Sigmoid colon (tissue), 6 donors: ENCODE measurements at regions not wholly inside any gene's neighbourhood (a gene's known extent, or its start where the extent isn't known, plus 50 kb on each side); places are given as distances from the start of the nearest gene placed in this dataset.

ENCODE experiments used
- DNase-seq: peaks from one replicate; pipeline ENCODE4 v3.0.0-alpha.2; 2019
- H3K27ac ChIP-seq, 4 donors: fragments of 200-600 bp; sonication (generic); one replicate each; pipeline ENCODE4 v1.5.1; 2016 to 2019; ENCODE audit warnings: mild to moderate bottlenecking in 1 of 4
- H3K27me3 ChIP-seq, 3 donors: fragments of 200-600 bp; sonication (generic); one replicate each; pipeline ENCODE4 v1.5.1; 2019; ENCODE audit warnings: mild to moderate bottlenecking in 1 of 3
- H3K36me3 ChIP-seq, 4 donors: fragments of 200-600 bp; sonication (generic); one replicate each; pipeline ENCODE4 v1.5.1; 2016 to 2019
- H3K4me1 ChIP-seq, 4 donors: fragments of 200-600 bp; sonication (generic); one replicate each; pipeline ENCODE4 v1.5.1; 2017 to 2019
- H3K4me3 ChIP-seq, 4 donors: fragments of 200-600 bp; sonication (generic); one replicate each; pipeline ENCODE4 v1.5.1; 2017 to 2019; ENCODE audit warnings: mild to moderate bottlenecking in 2 of 4, moderate library complexity in 1 of 4
- H3K9me3 ChIP-seq, 4 donors: fragments of 200-600 bp in 3 of 4; sonication (generic) in 3 of 4; one replicate each; pipeline versions ENCODE4 v1.5.1 to v1.6.1; 2013 to 2019
- CTCF ChIP-seq, 4 experiments: fragments of 450-650 bp in 3 of 4; fragments of 200-600 bp in 1 of 4; IDR thresholded peaks; one replicate each; pipeline ENCODE4 v1.5.1; 2016 to 2019; ENCODE audit warnings: antibody characterized with exemption in 4 of 4, mild to moderate bottlenecking in 3 of 4, moderate library complexity in 2 of 4
- EP300 ChIP-seq, 4 donors: sonication (generic); formaldehyde crosslinking; IDR thresholded peaks; one replicate each; pipeline ENCODE4 v1.6.1; 2017; ENCODE audit warnings: antibody characterized with exemption in 4 of 4
- POLR2A ChIP-seq, 2 donors: fragments of 450-650 bp; IDR thresholded peaks; one replicate each; pipeline ENCODE4 v1.6.1; 2016; ENCODE audit warnings: antibody characterized with exemption in 2 of 2, mild to moderate bottlenecking in 2 of 2, moderate library complexity in 2 of 2
- POLR2AphosphoS5 ChIP-seq, 4 donors: sonication (generic); formaldehyde crosslinking; IDR thresholded peaks; one replicate each; pipeline ENCODE4 v1.6.1; 2017; ENCODE audit warnings: antibody characterized with exemption in 4 of 4
- WGBS, 2 donors: extraction: QIAGEN DNeasy Blood & Tissue Kit; methylation state at CpG; one replicate each; pipeline ENCODE4 v1.1.7; 2013; 5-methylcytosine and 5-hydroxymethylcytosine counted together
- intact Hi-C: fragments of 100-400 bp; cut with DNase I; formaldehyde crosslinking; loops from one replicate; pipeline ENCODE4 v1.15.1; 2023
- donor health status: healthy with polysubstance abuse.
- donor health status: healthy.

- H3K27me3 ChIP-seq: no peaks in the 10 kb centered on the region
- intact Hi-C loops: no loop called here
- no peaks in the 10 kb centered on the region for H3K9me3 ChIP-seq
- peak; percentile 81 for DNase-seq
- H3K27ac ChIP-seq: peak overlapping the region in 1 of 4 donors; percentile 20
- WGBS, 2 donors: 80 to 83% methylated on average over 19 of the region's 19 CpGs
- peaks cover 0 to 14% (median 12%) of the 10 kb centered on the region in 4 donors for H3K4me1 ChIP-seq
- no peak overlapping the region for H3K4me3 ChIP-seq
- no peak for TF ChIP-seq POLR2A (IDR thresholded peaks at IDR 0.05)
- peak in 1 of 4 donors; percentile 25 for TF ChIP-seq POLR2AphosphoS5 (IDR thresholded peaks at IDR 0.05)
- H3K36me3 ChIP-seq: no peaks in the 10 kb centered on the region
Measured at GRCh38 chr20:47956268-47956995, 171.2 kb upstream of the SULF2 start.

GRCh38 chr20:47953471-47953870 is 168.2 kb upstream of the SULF2 start:
- WGBS, 2 donors: 62 to 75% methylated on average over 6 of the region's 6 CpGs

GRCh38 chr20:47952023-47952564 is 166.8 kb upstream of the SULF2 start:
- H3K9me3 ChIP-seq: no peaks in the 10 kb centered on the region
- H3K4me3 ChIP-seq: no peak overlapping the region
- H3K4me1 ChIP-seq: no peaks in the 10 kb centered on the region
- 79 to 83% methylated on average over 9 of the region's 9 CpGs for WGBS, 2 donors
- no peak overlapping the region for H3K27ac ChIP-seq
- no peaks in the 10 kb centered on the region for H3K27me3 ChIP-seq
- DNase-seq: no peak
- H3K36me3 ChIP-seq: no peaks in the 10 kb centered on the region
- no peak for TF ChIP-seq POLR2AphosphoS5 (IDR thresholded peaks at IDR 0.05)
- no peak for TF ChIP-seq EP300 (IDR thresholded peaks at IDR 0.05)
- TF ChIP-seq CTCF (IDR thresholded peaks at IDR 0.05): no peak
- no peak for TF ChIP-seq POLR2A (IDR thresholded peaks at IDR 0.05)
- intact Hi-C loops: no loop called here

More at GRCh38 chr20:47953471-47953870, 168.2 kb upstream of the SULF2 start:
- Histone ChIP-seq H3K36me3 (no peaks in the 10 kb centered on the region), H3K27ac (no peak overlapping the region), H3K27me3 (no peaks in the 10 kb centered on the region), H3K4me1 (peaks cover 0 to 11% (median 9%) of the 10 kb centered on the region in 4 donors), H3K9me3 (no peaks in the 10 kb centered on the region), H3K4me3 (no peak overlapping the region)
- DNase-seq: peak; percentile 25
- intact Hi-C loops: no loop called here
- no peak for TF ChIP-seq CTCF (IDR thresholded peaks at IDR 0.05)
- TF ChIP-seq POLR2AphosphoS5 (IDR thresholded peaks at IDR 0.05): no peak
- no peak for TF ChIP-seq POLR2A (IDR thresholded peaks at IDR 0.05)
- no peak for TF ChIP-seq EP300 (IDR thresholded peaks at IDR 0.05)

GRCh38 chr20:47951521-47951971 is 166.3 kb upstream of the SULF2 start:
- no peaks in the 10 kb centered on the region for H3K9me3 ChIP-seq
- no peaks in the 10 kb centered on the region for H3K4me1 ChIP-seq
- intact Hi-C loops: no loop called here
- H3K27me3 ChIP-seq: no peaks in the 10 kb centered on the region
- 57 to 68% methylated on average over 4 of the region's 4 CpGs for WGBS, 2 donors
- DNase-seq: no peak
- H3K27ac ChIP-seq: no peak overlapping the region
- H3K36me3 ChIP-seq: no peaks in the 10 kb centered on the region
- TF ChIP-seq POLR2AphosphoS5 (IDR thresholded peaks at IDR 0.05) (no peak), CTCF (IDR thresholded peaks at IDR 0.05) (no peak), EP300 (IDR thresholded peaks at IDR 0.05) (no peak), POLR2A (IDR thresholded peaks at IDR 0.05) (no peak)
- H3K4me3 ChIP-seq: no peak overlapping the region

GRCh38 chr20:47950913-47951283 is 165.6 kb upstream of the SULF2 start:
- no peak for DNase-seq
- intact Hi-C loops: no loop called here
- Histone ChIP-seq H3K27me3 (no peaks in the 10 kb centered on the region), H3K4me1 (no peaks in the 10 kb centered on the region), H3K4me3 (no peak overlapping the region), H3K36me3 (no peaks in the 10 kb centered on the region), H3K27ac (no peak overlapping the region), H3K9me3 (no peaks in the 10 kb centered on the region)
- no peak for TF ChIP-seq POLR2AphosphoS5 (IDR thresholded peaks at IDR 0.05)
- TF ChIP-seq CTCF (IDR thresholded peaks at IDR 0.05): no peak
- TF ChIP-seq EP300 (IDR thresholded peaks at IDR 0.05): no peak
- no peak for TF ChIP-seq POLR2A (IDR thresholded peaks at IDR 0.05)
- WGBS, 2 donors: 95 to 97% methylated on average over 24 of the region's 24 CpGs
